ENCODE measurements at regions not wholly inside any gene's neighbourhood (a gene's known extent, or its start where the extent isn't known, plus 50 kb on each side); places are given as distances from the start of the nearest gene placed in this dataset.

DNA sequence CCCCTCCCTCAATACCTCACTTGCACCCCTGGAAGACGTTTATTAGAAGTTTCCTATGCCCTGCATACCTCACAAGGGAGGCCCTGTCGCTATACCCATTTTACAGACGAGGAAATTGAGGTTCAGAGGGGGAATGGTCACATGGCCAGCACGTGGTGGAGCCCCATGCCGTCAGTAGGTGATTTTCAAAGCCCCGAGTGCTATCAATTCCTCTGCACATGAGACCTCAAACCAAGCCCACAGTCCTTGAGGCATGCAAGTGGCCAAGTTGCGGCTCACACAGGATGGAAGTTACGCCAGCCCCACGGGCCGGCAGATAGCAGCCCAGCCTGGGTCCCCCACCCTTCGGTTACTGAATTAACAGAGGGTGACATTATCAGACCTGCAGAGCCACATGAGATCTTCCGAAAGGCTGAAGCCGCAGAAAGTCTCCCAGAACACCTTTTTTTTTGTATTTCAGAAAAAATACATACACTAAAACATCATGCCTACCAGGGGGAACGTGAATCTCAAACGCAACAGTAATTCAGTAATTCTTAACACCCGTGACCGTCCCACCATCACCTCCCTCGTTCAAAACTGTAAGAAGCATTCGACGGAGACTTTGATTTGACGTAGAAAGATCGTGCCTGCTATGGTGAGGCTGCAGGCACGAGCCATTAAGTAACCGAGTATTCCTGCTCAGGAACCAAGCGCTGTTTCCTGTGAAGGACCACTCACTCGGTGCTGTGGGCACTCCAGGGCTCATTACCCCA lies 129.0 kb downstream of the RFLNA start:
- DNase-seq, result no peak

DNA sequence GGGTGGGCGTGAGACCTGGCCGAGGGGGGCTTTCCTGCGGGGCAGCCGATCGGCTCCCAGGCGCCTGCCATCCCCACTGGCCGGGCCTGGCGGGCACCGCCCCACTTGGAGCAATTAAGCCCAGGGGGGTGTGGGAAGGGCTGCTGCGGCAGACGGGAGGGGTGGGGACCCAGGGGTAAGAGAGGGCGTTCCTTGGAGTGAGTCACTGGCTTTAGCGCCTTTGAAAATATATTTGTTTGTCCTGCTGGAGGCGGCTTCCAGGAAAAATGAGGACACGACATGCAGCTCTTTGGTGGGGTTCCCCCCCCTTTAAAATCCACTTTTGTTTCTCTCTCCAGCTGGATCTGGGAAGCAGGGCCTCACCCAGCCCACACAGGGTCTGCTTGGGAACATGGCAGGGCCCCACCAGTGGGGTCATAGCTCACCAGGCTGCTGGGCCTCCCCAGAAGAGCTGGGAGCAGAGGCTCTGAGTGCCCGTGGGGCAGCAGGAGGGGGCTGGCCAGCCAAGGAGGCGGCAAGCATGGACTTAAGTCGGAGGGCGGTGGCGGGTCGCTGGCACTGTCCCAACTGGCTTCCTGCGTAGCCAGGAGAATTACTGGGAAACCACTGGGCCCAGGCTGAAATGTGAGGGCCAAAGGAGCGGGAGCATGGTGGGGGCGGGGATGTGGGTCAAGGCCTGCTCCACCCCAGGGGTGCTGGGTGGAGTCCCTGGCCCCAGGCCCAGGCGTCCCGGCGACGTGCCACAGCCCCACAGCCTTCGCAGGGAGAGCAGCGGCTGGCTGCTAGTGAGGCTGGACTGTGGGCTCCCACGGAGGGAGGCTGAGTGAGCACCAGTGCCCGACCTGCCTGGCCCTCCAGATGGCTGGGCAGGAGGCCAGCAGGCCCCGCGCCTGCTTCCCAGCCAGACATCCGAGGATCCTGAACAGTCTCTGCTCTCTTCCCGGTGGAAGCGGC lies 128.0 kb downstream of the RFLNA start:
- no peak for DNase-seq

- DNase-seq, result no peak
Measured at GRCh38 chr12:124422142-124422569, 127.3 kb downstream of the RFLNA start.

DNA sequence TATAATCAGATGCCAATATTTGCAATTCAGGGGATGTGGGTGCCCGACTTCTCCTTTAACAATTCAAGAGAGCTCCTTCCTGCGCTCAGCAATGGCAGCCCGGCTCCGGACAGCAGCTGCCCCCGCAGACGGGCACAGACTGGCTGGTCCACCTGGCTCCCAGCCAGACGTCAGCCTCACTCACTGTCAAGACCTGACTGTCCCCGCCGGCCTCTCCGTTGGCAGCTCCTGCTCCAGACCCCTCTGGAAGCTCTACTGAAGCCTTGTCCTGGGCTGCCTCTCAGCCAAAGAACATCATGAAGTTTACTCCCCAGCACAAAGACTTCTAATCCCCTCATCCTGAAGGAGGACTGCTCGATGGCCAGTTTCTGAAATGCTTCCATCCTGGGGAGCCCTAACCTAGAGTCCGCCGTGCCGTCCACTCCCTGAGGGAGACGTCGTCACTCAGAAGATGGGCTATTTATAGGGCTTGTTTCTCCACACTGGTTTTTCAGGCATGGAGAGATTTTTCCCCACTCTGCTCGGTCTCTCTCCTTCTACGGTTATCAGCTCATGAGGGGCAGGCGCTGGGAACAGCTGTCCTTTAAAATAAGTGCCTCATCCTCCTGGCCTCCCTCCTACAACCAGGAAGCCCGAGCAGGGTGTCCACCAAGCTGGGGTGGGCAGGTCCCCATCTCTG lies 126.2 kb downstream of the RFLNA start:
- no peak for DNase-seq

DNA sequence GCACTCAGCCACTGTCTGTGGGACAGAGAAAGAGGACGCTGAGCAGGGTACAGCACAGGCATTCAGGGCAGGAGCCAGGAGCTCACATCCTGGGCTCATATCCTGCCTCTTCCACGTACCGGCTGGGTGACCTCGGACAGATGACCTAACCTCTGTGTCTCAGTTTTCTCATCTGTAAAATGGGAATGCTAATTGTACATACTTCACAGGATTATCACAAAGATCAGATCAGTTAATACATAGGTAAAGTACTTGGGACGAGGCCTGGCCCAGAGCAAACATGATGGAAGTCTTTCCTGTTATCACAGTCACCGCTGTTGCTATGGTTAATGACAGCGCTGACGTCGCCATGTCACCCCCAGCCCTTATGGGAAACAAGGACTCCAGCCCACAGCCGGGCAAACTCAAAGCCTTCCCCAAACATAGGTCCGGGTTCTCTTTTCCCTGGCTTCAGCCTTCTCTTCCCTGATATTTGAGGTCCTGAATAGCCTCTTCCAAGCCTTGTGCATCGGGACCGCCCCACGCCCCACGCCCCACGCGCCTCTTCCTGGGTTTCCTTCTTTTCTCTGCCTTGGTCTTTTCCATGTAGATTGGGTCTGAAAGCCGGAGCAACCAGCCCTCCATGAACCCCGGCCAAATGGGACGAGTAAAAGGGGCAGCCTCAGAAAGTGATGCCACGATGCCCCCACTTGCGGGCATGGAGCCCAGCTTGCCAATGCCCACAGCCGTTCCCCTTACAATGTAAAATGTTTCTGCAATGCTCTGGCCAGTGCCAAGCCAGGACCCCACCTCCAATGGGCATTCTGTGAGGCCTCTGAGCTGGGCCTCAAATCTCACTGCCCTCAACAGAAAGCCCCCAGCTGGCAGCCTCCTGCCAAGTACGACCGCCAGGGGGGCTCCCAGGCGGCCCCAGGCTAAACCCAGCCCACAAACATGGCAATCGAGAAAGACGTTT lies 125.4 kb downstream of the RFLNA start:
- DNase-seq, result no peak

DNA sequence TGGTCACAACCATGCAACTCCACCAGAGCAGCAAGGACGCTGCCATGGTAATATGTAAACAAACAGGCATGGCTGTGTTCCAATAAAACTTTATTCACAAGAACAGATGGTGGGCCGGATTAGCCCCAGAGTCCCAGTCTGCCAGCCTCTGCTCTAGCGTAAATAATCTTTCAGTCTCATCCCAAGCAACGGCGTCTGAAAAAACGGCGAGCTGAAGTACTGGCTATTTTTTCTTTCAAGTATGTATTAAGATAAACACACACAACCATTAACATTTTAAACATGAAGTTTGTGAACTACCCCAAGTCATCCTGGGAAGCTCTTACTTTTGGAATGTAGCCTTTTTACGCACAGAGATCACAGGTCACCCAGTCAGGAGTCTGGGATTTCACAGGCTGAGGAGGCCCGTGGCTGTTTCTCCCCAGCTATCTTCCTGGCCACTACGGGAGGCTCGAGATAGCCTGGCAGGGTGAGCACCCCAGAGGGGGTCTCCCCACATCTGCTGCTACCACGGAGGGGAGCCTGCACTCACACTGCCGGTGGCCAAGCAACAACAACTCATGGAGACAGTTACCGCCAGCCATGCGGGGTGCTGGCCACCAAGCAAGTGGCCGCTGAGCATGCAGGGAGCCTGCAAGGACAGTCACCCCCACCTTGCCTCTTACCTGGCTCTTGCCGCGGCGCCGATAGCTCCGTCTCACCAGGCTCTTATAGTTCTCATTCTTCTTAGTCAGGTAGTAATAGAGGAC lies 124.6 kb downstream of the RFLNA start:
- no peak for DNase-seq

DNA sequence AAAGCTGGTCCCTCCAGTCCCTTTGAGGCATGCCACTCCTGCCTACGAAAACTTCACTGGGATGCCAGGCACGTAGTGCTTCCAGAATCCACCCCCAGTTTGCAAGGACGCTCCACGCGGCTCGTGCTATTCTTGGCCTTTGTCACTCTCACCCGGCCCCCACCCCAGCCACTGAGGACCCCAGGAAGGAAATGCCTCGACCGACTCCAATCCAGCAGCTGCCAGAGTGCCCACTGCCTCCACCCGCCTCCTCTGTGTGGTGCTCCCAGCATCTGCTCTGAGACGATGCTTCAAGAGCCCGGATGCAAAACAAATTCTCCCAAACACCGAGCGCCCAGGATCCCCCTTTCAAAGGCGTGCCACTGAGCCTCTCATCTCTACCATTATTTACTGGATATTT lies 123.9 kb downstream of the RFLNA start:
- no peak for DNase-seq

GRCh38 chr12:124418156-124418555 lies 123.3 kb downstream of the RFLNA start:
- DNase-seq, result no peak

DNA sequence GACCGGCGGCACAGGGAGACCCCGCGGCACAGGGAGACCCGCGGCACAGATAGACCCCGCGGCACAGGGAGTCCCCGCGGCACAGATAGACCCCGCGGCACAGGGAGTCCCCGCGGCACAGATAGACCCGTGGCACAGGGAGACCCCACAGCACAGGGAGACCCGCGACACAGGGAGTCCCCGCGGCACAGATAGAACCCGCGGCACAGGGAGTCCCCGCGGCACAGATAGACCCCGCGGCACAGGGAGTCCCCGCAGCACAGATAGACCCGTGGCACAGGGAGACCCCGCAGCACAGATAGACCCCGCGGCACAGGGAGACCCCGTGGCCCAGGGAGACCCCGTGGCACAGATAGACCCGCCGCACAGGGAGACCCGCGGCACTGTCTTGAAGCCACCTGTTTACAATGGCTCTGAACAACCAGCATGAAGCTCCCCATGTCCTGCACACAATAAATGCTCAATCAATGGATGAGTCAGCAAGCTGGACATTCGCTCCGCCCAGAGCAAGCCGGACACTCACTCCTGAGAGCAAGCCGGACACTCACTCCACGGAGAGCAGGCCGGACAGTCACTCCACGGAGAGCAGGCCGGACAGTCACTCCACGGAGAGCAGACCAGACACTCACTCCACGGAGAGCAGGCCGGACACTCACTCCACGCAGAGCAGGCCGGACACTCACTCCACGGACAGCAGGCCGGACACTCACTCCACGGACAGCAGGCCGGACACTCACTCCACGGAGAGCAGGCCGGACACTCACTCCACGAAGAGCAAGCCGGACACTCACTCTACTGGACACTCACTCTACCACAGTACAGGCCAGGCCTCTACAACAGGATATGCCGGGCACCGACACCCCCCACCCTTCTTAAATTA lies 121.9 kb downstream of the RFLNA start:
- DNase-seq, result no peak

DNA sequence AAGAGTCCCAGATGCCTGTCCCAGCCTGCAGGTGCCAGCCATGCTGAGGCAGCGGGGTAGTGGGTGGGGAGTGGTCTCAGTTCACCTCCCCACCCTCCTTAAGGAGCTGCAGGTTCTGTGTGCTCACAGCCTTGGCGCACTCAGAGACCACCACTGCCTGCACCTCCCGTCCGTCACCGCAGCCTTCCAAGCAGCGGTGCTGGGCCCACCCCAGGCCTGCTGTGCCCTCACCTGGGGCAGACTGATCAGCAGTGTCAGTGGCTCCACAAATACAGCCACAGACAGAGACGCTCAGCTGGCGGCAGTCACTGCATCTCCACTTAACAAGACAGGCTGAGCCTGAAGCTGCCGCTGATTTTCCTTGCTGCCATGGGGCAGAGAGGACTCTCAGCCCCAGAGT lies 120.2 kb downstream of the RFLNA start:
- no peak for DNase-seq

- DNase-seq, result no peak
Measured at GRCh38 chr12:124413915-124414314, 119.0 kb downstream of the RFLNA start.

DNA sequence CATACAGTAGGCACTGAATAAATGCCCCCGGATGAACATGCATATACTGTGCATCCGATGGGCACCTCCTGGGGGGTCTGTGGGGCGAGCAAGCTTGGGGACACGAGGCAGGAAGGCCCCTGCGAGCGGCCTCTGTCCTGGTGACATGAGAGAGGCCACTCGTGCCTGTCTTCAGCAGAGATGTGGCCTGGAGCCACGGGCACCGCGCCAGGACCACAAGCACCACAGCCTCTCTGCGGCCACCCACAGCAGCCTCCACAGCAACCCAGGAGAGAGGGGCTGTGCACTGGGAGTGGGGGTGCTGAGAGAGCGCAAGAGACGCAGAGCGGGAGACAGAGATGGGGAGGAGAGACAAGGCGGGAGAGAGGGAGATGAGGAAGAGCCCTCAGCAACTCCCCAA lies 118.5 kb downstream of the RFLNA start:
- no peak for DNase-seq

GRCh38 chr12:124412646-124413015 lies 117.7 kb downstream of the RFLNA start:
- no peak for DNase-seq

- DNase-seq, result no peak
Measured at GRCh38 chr12:124411953-124412645, 117.2 kb downstream of the RFLNA start.

DNA sequence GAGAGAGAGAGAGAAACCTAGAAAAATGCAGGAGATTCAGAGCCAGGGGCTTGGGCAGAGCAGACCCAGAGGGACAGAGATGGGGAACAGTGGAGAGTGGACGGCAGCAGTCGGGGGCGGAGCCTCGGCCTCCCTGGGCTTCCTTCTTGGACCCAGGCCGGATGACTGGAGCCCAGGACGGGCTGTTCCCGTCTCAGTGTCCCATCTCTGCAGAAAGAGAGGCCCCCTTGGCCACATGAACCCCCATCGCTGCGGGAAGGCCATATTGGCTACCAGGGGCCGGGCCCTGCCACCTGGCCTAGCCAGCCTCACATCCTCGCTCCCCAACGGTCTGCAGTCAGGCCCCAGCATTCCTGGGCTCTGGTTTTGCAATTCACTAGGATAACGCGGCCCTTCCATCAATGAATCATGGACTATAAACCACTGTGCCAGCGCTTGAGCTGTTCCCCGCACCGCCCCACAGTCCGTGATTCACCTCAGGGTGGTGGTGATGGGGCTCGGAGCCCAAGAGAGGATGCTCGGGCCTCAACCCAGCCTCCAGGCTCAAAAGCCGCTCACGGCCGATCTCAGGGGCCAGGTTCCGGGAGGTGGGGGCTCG lies 116.5 kb downstream of the RFLNA start:
- no peak for DNase-seq

- no peak for DNase-seq
Measured at GRCh38 chr12:124410354-124411175, 115.7 kb downstream of the RFLNA start.

GRCh38 chr12:124408822-124409517 lies 114.1 kb downstream of the RFLNA start:
- DNase-seq, result no peak

GRCh38 chr12:124407074-124407473 lies 112.2 kb downstream of the RFLNA start:
- DNase-seq, result no peak

Measured in RPMI8226 (cell line).